Spleen (tissue), 7 donors: ENCODE measurements at regions not wholly inside any gene's neighbourhood (a gene's known extent, or its start where the extent isn't known, plus 50 kb on each side); places are given as distances from the start of the nearest gene placed in this dataset.

ENCODE experiments used
- POLR2A ChIP-seq, 3 donors: fragments of 450-650 bp; IDR thresholded peaks; one replicate each; pipeline ENCODE4 v1.5.1; 2017; ENCODE audit warnings: antibody characterized with exemption in 3 of 3, mild to moderate bottlenecking in 1 of 3
- POLR2AphosphoS5 ChIP-seq, 3 donors: sonication (generic); formaldehyde crosslinking; IDR thresholded peaks; one replicate each; pipeline ENCODE4 v1.5.1; 2017; ENCODE audit warnings: antibody characterized with exemption in 3 of 3
- TF ChIP-seq, protein P1 (sequence below), 11 experiments: fragments of 200-600 bp in 7 of 11; fragments of 450-650 bp in 4 of 11; sonication (generic) in 4 of 11; IDR thresholded peaks in 8 of 11; conservative IDR thresholded peaks in 3 of 11; 1 replicate in 7 of 11; 2 replicates in 4 of 11; pipeline versions ENCODE4 v1.4.0 to v1.8.0; 2016 to 2021; ENCODE audit warnings: antibody characterized with exemption in 11 of 11, inconsistent platforms in 4 of 11, mild to moderate bottlenecking in 1 of 11
- donor health status: DM: no; HTN: no; CAD: no; lungs with moderate emphysema.
- donor health status: DM: no; HTN: no; CAD: no.
- donor health status: DM: no; HTN: no; CAD: no.

DNA sequence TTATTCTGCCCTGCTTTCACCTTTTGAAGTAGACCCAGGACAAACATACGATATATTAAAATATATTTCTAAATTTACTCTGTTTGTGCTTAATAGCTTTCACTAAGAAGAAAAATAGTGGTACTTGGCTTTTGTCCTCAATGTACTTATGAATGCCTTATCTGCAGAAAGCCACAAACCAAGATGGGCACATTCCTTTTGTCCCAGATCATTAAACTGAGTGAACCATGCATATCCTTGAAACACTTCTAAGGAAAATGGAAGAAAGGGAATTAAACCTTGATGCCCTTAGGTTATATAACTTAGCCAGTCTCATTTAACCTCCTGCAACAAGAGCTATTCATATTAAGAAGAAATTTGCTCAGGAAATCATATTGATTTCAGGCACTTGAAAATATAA, 553.8 kb upstream of the CDH9 start:
- TF ChIP-seq, protein P1, sequence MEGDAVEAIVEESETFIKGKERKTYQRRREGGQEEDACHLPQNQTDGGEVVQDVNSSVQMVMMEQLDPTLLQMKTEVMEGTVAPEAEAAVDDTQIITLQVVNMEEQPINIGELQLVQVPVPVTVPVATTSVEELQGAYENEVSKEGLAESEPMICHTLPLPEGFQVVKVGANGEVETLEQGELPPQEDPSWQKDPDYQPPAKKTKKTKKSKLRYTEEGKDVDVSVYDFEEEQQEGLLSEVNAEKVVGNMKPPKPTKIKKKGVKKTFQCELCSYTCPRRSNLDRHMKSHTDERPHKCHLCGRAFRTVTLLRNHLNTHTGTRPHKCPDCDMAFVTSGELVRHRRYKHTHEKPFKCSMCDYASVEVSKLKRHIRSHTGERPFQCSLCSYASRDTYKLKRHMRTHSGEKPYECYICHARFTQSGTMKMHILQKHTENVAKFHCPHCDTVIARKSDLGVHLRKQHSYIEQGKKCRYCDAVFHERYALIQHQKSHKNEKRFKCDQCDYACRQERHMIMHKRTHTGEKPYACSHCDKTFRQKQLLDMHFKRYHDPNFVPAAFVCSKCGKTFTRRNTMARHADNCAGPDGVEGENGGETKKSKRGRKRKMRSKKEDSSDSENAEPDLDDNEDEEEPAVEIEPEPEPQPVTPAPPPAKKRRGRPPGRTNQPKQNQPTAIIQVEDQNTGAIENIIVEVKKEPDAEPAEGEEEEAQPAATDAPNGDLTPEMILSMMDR (IDR thresholded peaks at IDR 0.05 in 8 of 11, conservative IDR thresholded peaks at IDR 0.05 in 3 of 11): no peak
- TF ChIP-seq POLR2AphosphoS5 (IDR thresholded peaks at IDR 0.05) (no peak), POLR2A (IDR thresholded peaks at IDR 0.05) (no peak)
